ENCODE measurements at regions not wholly inside any gene's neighbourhood (a gene's known extent, or its start where the extent isn't known, plus 50 kb on each side); places are given as distances from the start of the nearest gene placed in this dataset.

DNA sequence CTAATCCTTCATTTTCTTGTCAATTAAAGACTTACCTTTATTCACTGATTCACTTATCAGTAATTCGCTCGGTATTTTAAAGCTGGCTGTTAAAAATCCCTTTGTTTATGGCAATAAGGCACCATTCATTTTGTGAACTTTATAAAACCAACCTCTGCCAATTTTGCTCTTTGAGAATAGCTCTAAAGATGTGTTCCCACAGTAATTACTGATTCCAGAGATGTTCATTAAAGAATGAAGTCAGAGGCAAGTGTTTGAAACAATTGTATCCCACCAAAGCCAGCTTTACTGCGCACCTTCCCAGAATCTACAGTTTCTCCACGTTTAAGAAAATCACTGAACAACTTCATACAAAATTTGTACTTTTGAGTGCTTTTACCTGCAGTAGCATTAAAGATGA is 424.5 kb downstream of the USP25 start:
- intact Hi-C loops (cut with micrococcal nuclease): no loop called here
- no peak overlapping the region for H3K27ac Mint-ChIP-seq
- POLR2A ChIA-PET: no interaction called here
- CTCF ChIA-PET: no interaction called here
- no peaks in the 10 kb centered on the region for H3K4me1 Mint-ChIP-seq (ENCODE audit: low read depth)
- H3K4me3 Mint-ChIP-seq: no peak overlapping the region
- no peaks in the 10 kb centered on the region for H3K27me3 Mint-ChIP-seq
- no peaks in the 10 kb centered on the region for H3K36me3 Mint-ChIP-seq
- H3K9me3 Mint-ChIP-seq: peaks cover 1% of the 10 kb centered on the region
- DNase-seq: no peak

DNA sequence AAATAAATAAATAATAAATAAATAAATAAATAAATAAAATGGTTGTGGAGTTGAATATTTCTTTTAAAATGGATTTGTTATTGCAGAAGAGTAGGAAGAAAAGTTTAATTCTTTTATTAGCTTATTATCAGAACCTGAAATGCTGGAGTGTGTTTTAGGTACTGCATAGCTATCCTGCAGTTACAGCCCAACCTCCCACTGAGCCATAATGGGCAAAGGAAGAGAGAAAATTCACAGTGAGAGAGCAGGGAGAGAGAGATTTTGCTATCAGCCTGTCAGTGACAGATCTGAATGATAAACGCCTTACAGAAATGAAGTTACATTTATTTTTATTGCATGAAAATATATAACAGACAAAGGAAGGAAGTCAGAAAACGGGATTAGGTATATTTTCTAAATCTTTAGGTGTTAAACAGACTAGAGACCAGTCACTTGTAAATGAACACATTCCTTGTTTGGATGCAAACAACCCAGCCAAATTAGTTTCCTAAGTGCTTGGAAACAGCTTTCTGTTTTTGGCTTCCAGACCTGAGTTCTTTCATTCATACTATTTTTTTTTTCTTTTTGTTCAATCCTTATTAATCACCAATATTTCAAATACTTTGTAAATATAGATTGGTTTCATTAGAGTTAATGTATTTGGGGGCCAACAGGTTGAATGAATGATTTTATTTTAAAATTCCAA is 425.3 kb downstream of the USP25 start:
- DNase-seq: no peak
- no peaks in the 10 kb centered on the region for H3K4me1 Mint-ChIP-seq (ENCODE audit: low read depth)
- H3K27me3 Mint-ChIP-seq: no peaks in the 10 kb centered on the region
- intact Hi-C loops (cut with micrococcal nuclease): no loop called here
- H3K4me3 Mint-ChIP-seq: no peak overlapping the region
- no peaks in the 10 kb centered on the region for H3K9me3 Mint-ChIP-seq
- ChIA-PET POLR2A (no interaction called here), CTCF (interaction anchor here (0.6 kb wide), 1 partner anchor 53 kb away, joined by 3 read pairs; no protein-coding TSS in a partner anchor)
- H3K36me3 Mint-ChIP-seq: no peaks in the 10 kb centered on the region
- no peak overlapping the region for H3K27ac Mint-ChIP-seq

DNA sequence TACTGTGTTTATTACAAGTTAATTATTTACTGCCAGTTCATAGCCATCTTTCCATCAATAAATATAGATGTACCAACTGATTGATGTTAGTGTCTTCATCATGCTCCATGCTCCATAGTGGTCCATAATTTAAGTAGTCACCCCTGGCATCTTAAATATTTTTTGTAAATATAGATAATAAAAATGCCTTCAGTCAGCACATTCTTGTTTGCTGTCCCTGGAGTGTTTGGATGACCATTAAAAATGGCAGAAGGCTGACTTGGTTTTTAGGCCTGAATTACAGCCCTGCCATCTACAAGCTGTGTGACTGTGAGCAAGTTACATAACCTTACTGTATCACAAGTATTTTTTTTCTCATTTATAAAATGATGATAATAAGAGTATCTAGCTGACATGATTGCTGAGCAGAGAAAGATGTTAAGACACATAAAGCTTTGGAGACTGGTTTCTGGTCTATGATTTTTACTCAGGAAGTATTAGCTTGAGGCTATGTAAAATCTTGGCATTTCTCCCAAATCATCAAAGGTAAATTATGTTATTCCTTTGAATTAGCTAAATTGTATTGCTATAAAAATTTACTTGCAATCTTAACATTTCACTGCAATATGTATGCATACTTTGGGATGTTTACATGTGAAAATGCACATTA is 427.2 kb downstream of the USP25 start:
- Mint-ChIP-seq H3K9me3 (no peaks in the 10 kb centered on the region), H3K4me1 (ENCODE audit: low read depth) (no peaks in the 10 kb centered on the region), H3K4me3 (no peak overlapping the region), H3K36me3 (no peaks in the 10 kb centered on the region), H3K27me3 (no peaks in the 10 kb centered on the region), H3K27ac (no peak overlapping the region)
- intact Hi-C loops (cut with micrococcal nuclease): no loop called here
- CTCF ChIA-PET: no interaction called here
- no peak for DNase-seq
- POLR2A ChIA-PET: no interaction called here

DNA sequence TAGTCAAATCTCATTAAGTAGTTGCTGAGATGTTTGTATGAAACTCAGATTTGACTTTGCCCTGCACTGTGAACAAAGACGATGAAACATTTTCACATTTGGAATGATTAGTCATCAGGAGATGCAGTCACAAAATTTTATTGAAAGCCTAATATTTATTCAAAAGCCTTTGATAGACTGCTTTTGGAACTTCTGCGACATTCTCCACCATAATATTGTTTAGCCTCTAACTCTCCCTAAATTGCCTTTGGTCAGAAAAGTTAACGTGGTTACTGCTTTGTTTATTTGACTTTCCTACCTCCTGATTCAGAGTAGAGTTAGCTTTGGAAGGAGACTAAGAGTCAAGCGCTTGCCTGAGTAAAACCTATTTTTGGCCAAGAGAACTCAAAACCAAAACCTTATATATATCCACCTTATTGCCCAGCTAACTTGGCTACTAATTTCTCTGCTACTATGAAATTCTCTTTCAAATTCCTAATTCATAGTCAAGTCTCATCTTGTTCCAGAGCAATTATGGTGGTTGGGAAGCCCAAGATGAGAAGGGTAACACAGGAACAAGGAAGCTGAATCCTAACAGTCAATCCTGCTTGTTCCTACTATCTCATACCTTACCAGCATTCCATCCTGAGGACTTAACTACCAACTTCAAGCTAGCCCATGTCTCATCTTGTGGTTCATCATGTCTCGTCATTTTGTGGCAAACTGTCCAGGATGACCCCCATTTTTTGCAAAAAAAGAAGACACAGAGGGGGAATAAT is 429.6 kb downstream of the USP25 start:
- H3K4me1 Mint-ChIP-seq (ENCODE audit: low read depth): no peaks in the 10 kb centered on the region
- intact Hi-C loops (cut with micrococcal nuclease): no loop called here
- H3K27me3 Mint-ChIP-seq: no peaks in the 10 kb centered on the region
- no peaks in the 10 kb centered on the region for H3K36me3 Mint-ChIP-seq
- ChIA-PET CTCF (no interaction called here), POLR2A (no interaction called here)
- no peak overlapping the region for H3K27ac Mint-ChIP-seq
- no peak overlapping the region for H3K4me3 Mint-ChIP-seq
- no peak for DNase-seq
- no peaks in the 10 kb centered on the region for H3K9me3 Mint-ChIP-seq

DNA sequence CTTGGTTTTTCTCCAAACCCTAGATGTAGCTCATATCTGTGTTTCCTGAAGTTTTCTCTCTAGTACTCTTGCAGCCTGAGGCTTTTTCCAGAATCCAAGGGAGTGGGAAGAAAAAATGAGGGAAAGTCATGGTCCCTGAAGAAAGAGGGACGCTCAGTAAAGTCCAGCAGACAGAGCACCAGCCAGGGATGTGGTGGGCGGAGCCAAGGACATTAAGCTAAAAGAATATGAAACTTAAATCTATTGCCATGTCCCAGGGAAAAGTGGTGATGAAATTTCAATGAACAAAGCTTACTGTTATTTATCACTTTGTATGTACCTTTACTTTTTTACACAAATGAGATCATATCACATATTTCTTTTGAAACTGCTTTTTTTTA is 430.2 kb downstream of the USP25 start:
- H3K9me3 Mint-ChIP-seq: no peaks in the 10 kb centered on the region

DNA sequence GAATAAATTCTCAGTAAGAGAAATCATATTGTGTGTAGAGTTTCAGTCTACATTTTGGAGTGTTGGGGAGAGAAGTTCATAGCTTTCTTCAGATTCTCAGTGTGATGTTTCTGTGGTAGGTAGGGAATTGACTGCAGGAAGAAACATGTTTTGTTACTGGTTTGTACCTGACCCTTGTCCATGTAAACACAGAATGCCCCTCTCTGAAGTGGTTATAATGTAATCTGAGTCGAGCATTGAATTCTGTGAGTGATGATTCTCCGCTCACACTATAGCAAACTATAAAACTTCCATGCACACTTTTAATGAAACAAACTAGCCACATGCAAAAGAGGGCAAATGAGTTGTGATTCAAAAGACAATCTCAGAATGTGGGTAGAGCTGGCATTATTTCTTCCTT is 433.2 kb downstream of the USP25 start:
- Mint-ChIP-seq H3K27me3 (no peaks in the 10 kb centered on the region), H3K4me1 (ENCODE audit: low read depth) (no peaks in the 10 kb centered on the region), H3K4me3 (no peak overlapping the region), H3K27ac (no peak overlapping the region), H3K9me3 (no peaks in the 10 kb centered on the region), H3K36me3 (no peaks in the 10 kb centered on the region)
- ChIA-PET POLR2A (no interaction called here), CTCF (no interaction called here)
- no peak for DNase-seq
- intact Hi-C loops (cut with micrococcal nuclease): no loop called here

More for the DNA sequence above, 430.2 kb downstream of the USP25 start:
- intact Hi-C loops (cut with micrococcal nuclease): no loop called here
- H3K36me3 Mint-ChIP-seq: no peaks in the 10 kb centered on the region
- H3K27me3 Mint-ChIP-seq: no peaks in the 10 kb centered on the region
- no peak overlapping the region for H3K4me3 Mint-ChIP-seq
- POLR2A ChIA-PET: no interaction called here
- CTCF ChIA-PET: no interaction called here
- DNase-seq: no peak
- no peaks in the 10 kb centered on the region for H3K4me1 Mint-ChIP-seq (ENCODE audit: low read depth)
- no peak overlapping the region for H3K27ac Mint-ChIP-seq

DNA sequence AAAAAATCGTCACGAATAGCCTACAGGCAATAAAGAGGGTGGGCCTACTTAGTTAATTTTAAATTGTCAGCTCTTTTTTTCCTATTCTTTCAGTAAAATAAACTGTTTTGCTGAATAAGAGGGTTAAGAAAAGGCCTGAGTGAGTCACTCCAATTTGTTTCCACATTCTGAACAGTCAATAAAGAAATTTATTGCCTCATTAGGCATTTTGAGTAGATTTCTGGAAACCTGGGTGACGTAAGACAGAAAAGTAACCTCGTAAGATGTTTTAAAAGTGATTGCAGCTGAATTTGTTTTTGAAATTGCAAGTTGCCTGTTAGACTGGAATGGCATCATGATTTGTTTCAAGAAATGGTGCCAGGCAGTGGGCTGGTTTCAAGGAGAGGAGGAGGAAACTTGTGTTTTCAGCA is 439.3 kb downstream of the USP25 start:
- no peak overlapping the region for H3K4me3 Mint-ChIP-seq
- H3K9me3 Mint-ChIP-seq: no peaks in the 10 kb centered on the region
- no peak overlapping the region for H3K27ac Mint-ChIP-seq
- POLR2A ChIA-PET: no interaction called here
- H3K4me1 Mint-ChIP-seq (ENCODE audit: low read depth): no peaks in the 10 kb centered on the region
- intact Hi-C loops (cut with micrococcal nuclease): no loop called here
- CTCF ChIA-PET: no interaction called here
- no peaks in the 10 kb centered on the region for H3K36me3 Mint-ChIP-seq
- no peaks in the 10 kb centered on the region for H3K27me3 Mint-ChIP-seq
- no peak for DNase-seq

DNA sequence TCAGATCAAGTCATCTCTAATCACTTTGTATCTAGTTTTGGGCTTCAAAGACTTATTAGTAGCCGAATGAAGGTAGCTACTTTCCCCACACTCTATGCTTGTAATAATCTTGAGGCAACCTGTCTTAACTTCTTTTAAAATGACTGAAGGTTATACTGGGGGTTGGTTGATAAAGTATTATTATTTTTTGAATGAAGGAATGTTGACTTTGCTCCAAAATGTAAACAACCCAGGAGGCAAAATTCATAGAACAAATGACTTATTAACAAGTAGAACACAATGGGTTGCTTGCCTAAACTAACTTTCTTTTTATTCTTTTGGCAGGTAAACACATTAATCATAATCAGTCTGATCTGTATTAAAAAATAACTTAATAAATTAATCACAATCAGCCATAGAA is 440.0 kb downstream of the USP25 start:
- ChIA-PET POLR2A (no interaction called here), CTCF (no interaction called here)
- H3K4me1 Mint-ChIP-seq (ENCODE audit: low read depth): no peaks in the 10 kb centered on the region
- no peak overlapping the region for H3K4me3 Mint-ChIP-seq
- no peak for DNase-seq
- no peaks in the 10 kb centered on the region for H3K27me3 Mint-ChIP-seq
- intact Hi-C loops (cut with micrococcal nuclease): no loop called here
- H3K36me3 Mint-ChIP-seq: no peaks in the 10 kb centered on the region
- no peak overlapping the region for H3K27ac Mint-ChIP-seq
- no peaks in the 10 kb centered on the region for H3K9me3 Mint-ChIP-seq

DNA sequence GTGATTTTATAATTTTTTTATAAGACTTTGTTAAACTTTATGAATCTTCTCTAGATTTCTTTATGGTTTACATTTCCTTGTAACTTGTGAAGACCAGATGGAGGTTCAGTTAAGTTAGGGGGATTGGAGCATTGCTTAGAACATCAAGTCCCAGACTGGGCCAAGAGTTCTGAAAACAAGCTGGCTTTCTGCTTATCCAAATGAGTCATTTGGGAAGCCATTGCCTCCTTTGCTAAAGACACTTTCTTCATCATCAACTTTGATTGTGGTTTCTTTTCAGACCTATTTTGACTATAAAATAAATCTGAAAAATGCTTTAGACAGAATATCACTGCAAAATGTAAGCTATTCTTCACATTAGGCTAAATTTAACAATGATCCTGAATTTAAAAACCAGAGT is 446.8 kb downstream of the USP25 start:
- Mint-ChIP-seq H3K27ac (no peak overlapping the region), H3K27me3 (no peaks in the 10 kb centered on the region), H3K4me3 (no peak overlapping the region), H3K36me3 (no peaks in the 10 kb centered on the region), H3K9me3 (no peaks in the 10 kb centered on the region), H3K4me1 (ENCODE audit: low read depth) (no peaks in the 10 kb centered on the region)
- no peak for DNase-seq
- CTCF ChIA-PET: no interaction called here
- POLR2A ChIA-PET: no interaction called here
- intact Hi-C loops (cut with micrococcal nuclease): no loop called here

DNA sequence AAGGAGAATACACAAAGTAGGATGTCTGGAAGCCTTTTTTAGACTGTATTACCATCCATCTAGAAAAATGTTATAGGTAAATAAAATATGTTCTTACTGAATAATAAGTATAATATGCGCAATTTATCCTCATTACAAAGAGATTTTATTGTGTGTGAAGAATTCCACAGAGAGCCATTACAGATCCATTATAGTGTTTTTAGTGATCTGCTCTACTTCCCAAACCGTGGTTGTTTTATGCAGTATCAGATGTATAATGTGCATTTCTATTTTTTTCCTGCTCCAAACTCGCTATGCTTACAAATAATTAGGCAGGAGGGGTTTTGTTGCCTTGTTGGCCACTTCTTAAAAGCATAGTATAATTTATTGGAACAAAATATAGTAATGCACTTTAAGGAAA is 447.8 kb downstream of the USP25 start:
- Mint-ChIP-seq H3K27me3 (no peaks in the 10 kb centered on the region), H3K4me1 (ENCODE audit: low read depth) (no peaks in the 10 kb centered on the region), H3K9me3 (no peaks in the 10 kb centered on the region), H3K4me3 (no peak overlapping the region), H3K36me3 (no peaks in the 10 kb centered on the region), H3K27ac (no peak overlapping the region)
- ChIA-PET CTCF (no interaction called here), POLR2A (no interaction called here)
- intact Hi-C loops (cut with micrococcal nuclease): no loop called here
- no peak for DNase-seq

DNA sequence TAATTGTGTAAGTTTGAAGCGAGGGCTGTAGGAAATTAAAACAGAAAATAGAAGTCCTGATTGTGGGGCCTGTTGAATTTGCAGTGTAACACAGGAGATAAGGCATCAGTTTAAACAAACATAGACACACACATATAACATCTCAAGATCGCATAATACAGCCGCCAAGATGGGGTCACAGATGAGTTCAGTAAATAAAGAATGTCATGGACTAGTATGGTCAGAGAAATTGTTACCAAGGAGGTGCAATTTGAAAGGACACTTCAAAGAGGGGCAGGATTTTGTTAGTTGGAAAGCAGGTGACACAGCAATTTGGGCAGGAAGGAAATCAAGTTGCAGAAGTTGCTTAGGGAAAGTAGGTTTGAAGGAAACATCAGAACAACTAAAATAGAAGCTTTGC is 450.0 kb downstream of the USP25 start:
- intact Hi-C loops (cut with micrococcal nuclease): no loop called here
- no peak overlapping the region for H3K27ac Mint-ChIP-seq
- POLR2A ChIA-PET: no interaction called here
- DNase-seq: no peak
- H3K4me1 Mint-ChIP-seq (ENCODE audit: low read depth): no peaks in the 10 kb centered on the region
- CTCF ChIA-PET: no interaction called here
- H3K36me3 Mint-ChIP-seq: no peaks in the 10 kb centered on the region
- no peaks in the 10 kb centered on the region for H3K9me3 Mint-ChIP-seq
- no peak overlapping the region for H3K4me3 Mint-ChIP-seq
- no peaks in the 10 kb centered on the region for H3K27me3 Mint-ChIP-seq

DNA sequence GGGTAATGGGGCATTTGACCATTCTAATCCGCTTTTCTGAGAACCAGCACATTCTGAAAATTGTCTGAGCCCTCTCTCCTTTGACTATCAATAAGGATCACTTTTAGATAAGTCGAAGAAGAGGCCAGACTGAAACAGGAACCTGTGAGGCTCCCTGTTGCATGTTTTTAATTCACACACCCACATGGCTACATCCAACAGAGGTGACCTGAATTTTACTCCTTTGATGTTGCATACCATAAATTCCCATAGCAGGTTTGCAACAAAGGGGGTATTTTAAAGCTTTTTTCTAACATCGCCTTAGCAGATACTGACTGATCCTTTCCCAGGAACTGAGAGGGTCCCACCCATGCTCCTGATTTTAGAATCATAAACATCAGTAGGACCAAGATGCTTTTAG is 450.8 kb downstream of the USP25 start:
- Mint-ChIP-seq H3K27me3 (no peaks in the 10 kb centered on the region), H3K27ac (no peak overlapping the region), H3K9me3 (no peaks in the 10 kb centered on the region), H3K36me3 (no peaks in the 10 kb centered on the region), H3K4me3 (no peak overlapping the region), H3K4me1 (ENCODE audit: low read depth) (no peaks in the 10 kb centered on the region)
- no peak for DNase-seq
- ChIA-PET POLR2A (no interaction called here), CTCF (no interaction called here)
- intact Hi-C loops (cut with micrococcal nuclease): no loop called here

DNA sequence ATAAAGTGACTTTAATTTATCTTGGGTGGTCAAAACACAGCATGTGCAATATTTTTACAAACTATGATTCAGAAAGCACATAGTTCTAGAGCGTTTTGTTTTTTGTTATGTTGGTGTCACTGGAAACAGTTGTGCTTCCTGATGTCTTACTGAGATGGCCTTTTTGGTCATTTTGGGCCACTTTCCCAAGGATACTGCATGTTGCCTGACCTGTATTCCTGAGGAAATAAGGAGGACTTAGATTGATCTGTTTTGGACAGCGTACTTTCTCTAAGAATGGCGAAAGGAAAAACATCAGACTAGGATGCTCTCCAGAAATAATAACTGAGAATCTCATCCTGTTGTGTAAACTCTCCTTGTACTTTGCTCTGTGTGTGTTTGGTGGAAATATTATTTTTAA is 451.2 kb downstream of the USP25 start:
- CTCF ChIA-PET: no interaction called here
- no peaks in the 10 kb centered on the region for H3K9me3 Mint-ChIP-seq
- DNase-seq: no peak
- no peaks in the 10 kb centered on the region for H3K36me3 Mint-ChIP-seq
- H3K27ac Mint-ChIP-seq: no peak overlapping the region
- no peaks in the 10 kb centered on the region for H3K4me1 Mint-ChIP-seq (ENCODE audit: low read depth)
- intact Hi-C loops (cut with micrococcal nuclease): no loop called here
- no peaks in the 10 kb centered on the region for H3K27me3 Mint-ChIP-seq
- H3K4me3 Mint-ChIP-seq: no peak overlapping the region
- POLR2A ChIA-PET: no interaction called here

Data from activated CD4-positive, alpha-beta memory T cell treated with anti-CD3 and anti-CD28 coated beads for 36 hours (primary cell).